ENCODE measurements at regions not wholly inside any gene's neighbourhood (a gene's known extent, or its start where the extent isn't known, plus 50 kb on each side); places are given as distances from the start of the nearest gene placed in this dataset.
A peak's percentile ranks its signal among the peaks of the same experiment; 100 is the strongest.

GRCh38 chr9:129356871-129357772, 179.1 kb upstream of the IER5L start:
- DNase-seq (ENCODE audit: extremely low read depth, low read depth) = no peak
- no peak for TF ChIP-seq CTCF (IDR thresholded peaks at IDR 0.05; ENCODE audit: low read depth, low read length, missing control alignments)
- H3K4me3 ChIP-seq (replicated peaks; ENCODE audit: low read depth, low read length) = no peak overlapping the region

GRCh38 chr9:129355631-129356030, 177.6 kb upstream of the IER5L start:
- no peak for DNase-seq (ENCODE audit: extremely low read depth, low read depth)
- no peak for TF ChIP-seq CTCF (IDR thresholded peaks at IDR 0.05; ENCODE audit: low read depth, low read length, missing control alignments)
- no peak overlapping the region for H3K4me3 ChIP-seq (replicated peaks; ENCODE audit: low read depth, low read length)

- DNase-seq (ENCODE audit: extremely low read depth, low read depth) = no peak
- TF ChIP-seq CTCF (IDR thresholded peaks at IDR 0.05; ENCODE audit: low read depth, low read length, missing control alignments) = no peak
- no peak overlapping the region for H3K4me3 ChIP-seq (replicated peaks; ENCODE audit: low read depth, low read length)
Observed at GRCh38 chr9:129354498-129354897, 176.4 kb upstream of the IER5L start.

DNA sequence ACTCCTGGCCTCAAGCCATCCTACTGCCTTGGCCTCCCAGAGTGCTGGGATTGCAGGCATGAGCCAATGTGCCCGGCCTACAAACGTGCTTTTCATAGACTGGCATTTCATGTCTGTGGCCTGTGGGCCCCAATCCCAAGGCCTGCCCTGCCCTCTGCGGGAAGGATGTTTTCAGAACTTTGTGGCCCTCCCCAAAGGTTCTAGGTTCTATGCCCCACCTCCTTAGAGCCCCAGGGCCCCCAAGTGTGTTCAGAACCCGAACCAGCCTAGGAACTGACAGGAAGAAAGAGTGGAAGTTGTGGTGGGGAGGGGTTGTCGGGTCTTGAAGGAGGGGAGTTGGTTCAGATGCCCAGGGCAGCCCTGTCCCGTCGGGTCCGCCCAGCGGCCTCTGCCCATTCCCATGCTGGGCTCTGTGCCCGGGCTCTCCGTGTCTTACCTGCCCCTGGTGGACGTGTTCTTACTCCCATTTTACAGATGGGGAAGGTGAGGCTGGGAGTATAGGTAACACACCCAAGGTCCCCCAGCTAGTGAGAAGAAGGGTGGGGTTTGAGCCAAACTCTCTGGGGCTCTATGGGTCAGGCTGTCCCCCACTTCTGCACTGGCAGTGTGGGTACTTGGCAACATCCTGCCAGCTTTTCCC, 175.8 kb upstream of the IER5L start:
- TF ChIP-seq CTCF (IDR thresholded peaks at IDR 0.05; ENCODE audit: low read depth, low read length, missing control alignments) = no peak
- DNase-seq (ENCODE audit: extremely low read depth, low read depth) = no peak
- no peak overlapping the region for H3K4me3 ChIP-seq (replicated peaks; ENCODE audit: low read depth, low read length)

DNA sequence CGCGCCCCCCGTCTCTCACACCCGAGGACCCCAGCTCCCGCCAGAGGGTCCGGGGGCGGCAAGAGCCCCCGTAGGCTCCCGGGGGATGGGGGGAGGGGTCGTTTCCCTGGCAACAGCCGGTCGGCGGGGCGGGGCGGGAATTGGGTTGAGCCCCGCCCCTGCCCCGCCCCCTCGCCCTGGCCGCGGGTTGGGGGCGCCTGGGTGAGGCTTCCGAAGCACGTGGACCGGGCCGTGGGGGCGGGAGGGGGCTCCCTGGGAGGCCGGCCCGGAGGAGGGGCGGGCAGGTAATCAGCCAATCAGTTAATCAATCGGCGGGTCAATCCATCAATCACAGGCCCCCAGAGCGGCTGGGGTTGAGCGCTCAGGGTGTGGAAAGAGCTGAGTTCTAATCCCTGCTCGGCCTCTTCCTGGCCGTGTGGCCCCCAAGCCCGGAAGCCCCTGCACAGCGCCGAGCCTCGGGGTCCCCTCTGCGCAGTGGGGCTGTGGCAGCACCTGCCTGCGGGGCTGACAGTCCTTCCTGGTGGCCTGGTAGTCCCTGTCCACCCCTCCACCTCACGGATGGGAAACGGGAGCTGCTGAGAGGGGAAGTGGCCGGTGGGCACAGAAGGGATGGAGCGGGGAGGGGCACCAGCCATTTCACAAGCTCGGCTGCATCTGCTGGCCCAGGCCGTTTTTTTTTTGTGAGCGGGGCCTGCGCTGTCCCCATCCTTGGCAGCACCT, 174.2 kb upstream of the IER5L start:
- H3K4me3 ChIP-seq (replicated peaks; ENCODE audit: low read depth, low read length) = peak overlapping the region; percentile 33
- TF ChIP-seq CTCF (IDR thresholded peaks at IDR 0.05; ENCODE audit: low read depth, low read length, missing control alignments) = no peak
- DNase-seq (ENCODE audit: extremely low read depth, low read depth) = no peak

DNA sequence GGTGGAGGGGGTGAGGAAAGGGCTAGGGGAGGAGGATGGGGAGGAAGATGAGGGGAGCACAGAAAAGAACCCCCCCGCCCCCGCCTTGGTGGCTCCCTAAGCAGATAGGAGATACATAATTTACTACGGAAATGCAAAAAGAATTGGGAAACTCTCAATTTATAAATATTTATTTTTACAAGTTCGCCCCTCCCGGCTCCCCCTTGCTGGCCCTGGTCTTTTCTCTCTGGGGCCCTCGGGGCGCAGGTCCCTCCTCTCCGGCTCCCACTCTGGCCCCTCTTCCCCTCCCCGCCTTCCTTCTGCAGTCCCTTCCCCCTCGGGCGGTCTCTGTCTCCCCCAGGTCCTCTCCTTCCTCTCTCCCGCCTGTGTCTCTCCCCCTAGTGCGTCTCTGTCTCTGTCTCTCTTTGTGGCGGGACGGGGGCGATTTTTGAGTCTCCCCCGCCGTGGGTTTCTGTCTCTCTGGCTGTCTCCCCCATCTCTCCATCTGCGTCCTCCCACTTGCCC, 173.6 kb upstream of the IER5L start:
- DNase-seq (ENCODE audit: extremely low read depth, low read depth) = no peak
- TF ChIP-seq CTCF (IDR thresholded peaks at IDR 0.05; ENCODE audit: low read depth, low read length, missing control alignments) = no peak

More for the DNA sequence above, 173.6 kb upstream of the IER5L start:
- H3K4me3 ChIP-seq (replicated peaks; ENCODE audit: low read depth, low read length) = peak overlapping the region; percentile 33

Data from HFF-Myc (cell line).